Tibial nerve (tissue), 4 donors: ENCODE measurements at regions not wholly inside any gene's neighbourhood (a gene's known extent, or its start where the extent isn't known, plus 50 kb on each side); places are given as distances from the start of the nearest gene placed in this dataset.
"Not testable (repeated sequence)": the region's sequence is repeated elsewhere in the genome, so short reads cannot be mapped to it uniquely, and the experiment has no call there.

Experiments used
- EP300 ChIP-seq, 2 donors: sonication (generic); formaldehyde crosslinking; IDR thresholded peaks; one replicate each; pipeline ENCODE4 v1.6.1; 2017; ENCODE audit warnings: antibody characterized with exemption in 2 of 2, mild to moderate bottlenecking in 1 of 2
- POLR2A ChIP-seq, 2 donors: fragments of 450-650 bp; IDR thresholded peaks; one replicate each; pipeline ENCODE4 v1.6.1; 2017; ENCODE audit warnings: antibody characterized with exemption in 2 of 2, mild to moderate bottlenecking in 2 of 2, moderate library complexity in 2 of 2
- TF ChIP-seq, protein P1 (sequence below), 5 experiments: fragments of 200-600 bp in 3 of 5; fragments of 450-650 bp in 2 of 5; sonication (generic) in 3 of 5; IDR thresholded peaks; one replicate each; pipeline ENCODE4 v1.5.1; 2016 to 2019; ENCODE audit warnings: antibody characterized with exemption in 5 of 5, mild to moderate bottlenecking in 3 of 5, moderate library complexity in 2 of 5

DNA sequence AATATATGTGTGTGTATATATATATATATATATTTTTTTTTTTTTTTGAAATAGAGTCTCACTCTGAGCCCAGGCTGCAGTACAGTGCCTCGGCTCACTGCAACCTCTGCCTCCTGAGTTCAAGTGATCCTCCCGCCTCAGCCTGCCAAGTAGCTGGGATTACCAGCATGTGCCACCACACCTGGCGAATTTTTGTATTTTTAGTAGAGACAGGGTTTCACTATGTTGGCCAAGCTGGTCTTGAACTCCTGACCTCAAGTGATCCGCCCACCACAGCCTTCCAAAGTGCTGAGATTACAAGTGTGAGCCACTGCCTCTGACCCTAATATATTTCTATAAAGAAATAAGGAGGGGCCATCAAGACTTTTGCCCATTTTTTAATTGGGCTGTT, 55.3 kb downstream of the CALML3 start:
- TF ChIP-seq, protein P1, sequence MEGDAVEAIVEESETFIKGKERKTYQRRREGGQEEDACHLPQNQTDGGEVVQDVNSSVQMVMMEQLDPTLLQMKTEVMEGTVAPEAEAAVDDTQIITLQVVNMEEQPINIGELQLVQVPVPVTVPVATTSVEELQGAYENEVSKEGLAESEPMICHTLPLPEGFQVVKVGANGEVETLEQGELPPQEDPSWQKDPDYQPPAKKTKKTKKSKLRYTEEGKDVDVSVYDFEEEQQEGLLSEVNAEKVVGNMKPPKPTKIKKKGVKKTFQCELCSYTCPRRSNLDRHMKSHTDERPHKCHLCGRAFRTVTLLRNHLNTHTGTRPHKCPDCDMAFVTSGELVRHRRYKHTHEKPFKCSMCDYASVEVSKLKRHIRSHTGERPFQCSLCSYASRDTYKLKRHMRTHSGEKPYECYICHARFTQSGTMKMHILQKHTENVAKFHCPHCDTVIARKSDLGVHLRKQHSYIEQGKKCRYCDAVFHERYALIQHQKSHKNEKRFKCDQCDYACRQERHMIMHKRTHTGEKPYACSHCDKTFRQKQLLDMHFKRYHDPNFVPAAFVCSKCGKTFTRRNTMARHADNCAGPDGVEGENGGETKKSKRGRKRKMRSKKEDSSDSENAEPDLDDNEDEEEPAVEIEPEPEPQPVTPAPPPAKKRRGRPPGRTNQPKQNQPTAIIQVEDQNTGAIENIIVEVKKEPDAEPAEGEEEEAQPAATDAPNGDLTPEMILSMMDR (IDR thresholded peaks at IDR 0.05) = not testable (repeated sequence)
- TF ChIP-seq POLR2A, EP300 (IDR thresholded peaks at IDR 0.05): not testable (repeated sequence)
